Neural progenitor cell (in vitro differentiated cells): ENCODE measurements at regions not wholly inside any gene's neighbourhood (a gene's known extent, or its start where the extent isn't known, plus 50 kb on each side); places are given as distances from the start of the nearest gene placed in this dataset.
"Not testable (repeated sequence)": the region's sequence is repeated elsewhere in the genome, so short reads cannot be mapped to it uniquely, and the experiment has no call there.

Experiments used
- CTCF ChIP-seq: fragments of 200-600 bp; sonication (generic); IDR thresholded peaks from 2 replicates; pipeline ENCODE4 v1.5.1; 2017; ENCODE audit warnings: antibody characterized with exemption, mild to moderate bottlenecking
- EZH2 ChIP-seq: fragments of 200-600 bp; sonication (generic); IDR thresholded peaks from 2 replicates; pipeline ENCODE4 v1.6.1; 2017; ENCODE audit warnings: antibody characterized with exemption, mild to moderate bottlenecking, moderate library complexity
- EZH2phosphoT487 ChIP-seq: fragments of 200-600 bp; sonication (generic); IDR thresholded peaks from 2 replicates; pipeline ENCODE4 v1.6.1; 2017; ENCODE audit warnings: antibody characterized with exemption

GRCh38 chr17:45619984-45620405, 129.5 kb upstream of the PLEKHM1 start:
- not testable (repeated sequence) for TF ChIP-seq CTCF, EZH2, EZH2phosphoT487
